ENCODE measurements at regions not wholly inside any gene's neighbourhood (a gene's known extent, or its start where the extent isn't known, plus 50 kb on each side); places are given as distances from the start of the nearest gene placed in this dataset.

- DNase-seq (ENCODE audit: low read depth, low spot score) = no peak
These were observed 53.9 kb downstream of the FOXL1 start for GRCh38 chr16:86632206-86632605.

GRCh38 chr16:86632944-86633343 is 54.6 kb downstream of the FOXL1 start:
- DNase-seq (ENCODE audit: low read depth, low spot score) = no peak

- DNase-seq (ENCODE audit: low read depth, low spot score) = no peak
These were observed 55.9 kb downstream of the FOXL1 start for GRCh38 chr16:86634292-86634691.

- DNase-seq (ENCODE audit: low read depth, low spot score) = no peak
These were observed 57.0 kb downstream of the FOXL1 start for GRCh38 chr16:86635176-86635876.

- DNase-seq (ENCODE audit: low read depth, low spot score) = no peak
These were observed 57.6 kb downstream of the FOXL1 start for GRCh38 chr16:86635926-86636325.

GRCh38 chr16:86637744-86638143 is 59.4 kb downstream of the FOXL1 start:
- DNase-seq (ENCODE audit: low read depth, low spot score) = no peak

- no peak for DNase-seq (ENCODE audit: low read depth, low spot score)
These were observed 60.3 kb downstream of the FOXL1 start for GRCh38 chr16:86638642-86639041.

GRCh38 chr16:86639354-86639753 is 61.0 kb downstream of the FOXL1 start:
- no peak for DNase-seq (ENCODE audit: low read depth, low spot score)

- DNase-seq (ENCODE audit: low read depth, low spot score) = no peak
These were observed 62.0 kb downstream of the FOXL1 start for GRCh38 chr16:86640265-86640843.

GRCh38 chr16:86642087-86642486 is 63.7 kb downstream of the FOXL1 start:
- DNase-seq (ENCODE audit: low read depth, low spot score) = no peak

- no peak for DNase-seq (ENCODE audit: low read depth, low spot score)
These were observed 65.3 kb downstream of the FOXL1 start for GRCh38 chr16:86643671-86644070.

GRCh38 chr16:86647561-86647960 is 69.2 kb downstream of the FOXL1 start:
- DNase-seq (ENCODE audit: low read depth, low spot score) = no peak

- no peak for DNase-seq (ENCODE audit: low read depth, low spot score)
These were observed 71.5 kb downstream of the FOXL1 start for GRCh38 chr16:86649875-86650274.

GRCh38 chr16:86651013-86651627 is 72.8 kb downstream of the FOXL1 start:
- no peak for DNase-seq (ENCODE audit: low read depth, low spot score)

GRCh38 chr16:86651823-86652222 is 73.5 kb downstream of the FOXL1 start:
- no peak for DNase-seq (ENCODE audit: low read depth, low spot score)

- DNase-seq (ENCODE audit: low read depth, low spot score) = no peak
These were observed 75.1 kb downstream of the FOXL1 start for GRCh38 chr16:86653285-86654006.

- no peak for DNase-seq (ENCODE audit: low read depth, low spot score)
These were observed 79.6 kb downstream of the FOXL1 start for GRCh38 chr16:86657972-86658371.

- no peak for DNase-seq (ENCODE audit: low read depth, low spot score)
These were observed 82.3 kb downstream of the FOXL1 start for GRCh38 chr16:86660623-86661022.

- no peak for DNase-seq (ENCODE audit: low read depth, low spot score)
These were observed 83.4 kb downstream of the FOXL1 start for GRCh38 chr16:86661706-86662105.

GRCh38 chr16:86662195-86662594 is 83.8 kb downstream of the FOXL1 start:
- no peak for DNase-seq (ENCODE audit: low read depth, low spot score)

- DNase-seq (ENCODE audit: low read depth, low spot score) = no peak
These were observed 84.4 kb downstream of the FOXL1 start for GRCh38 chr16:86662740-86663139.

- no peak for DNase-seq (ENCODE audit: low read depth, low spot score)
These were observed 85.6 kb downstream of the FOXL1 start for GRCh38 chr16:86663685-86664521.
